ENCODE measurements at regions not wholly inside any gene's neighbourhood (a gene's known extent, or its start where the extent isn't known, plus 50 kb on each side); places are given as distances from the start of the nearest gene placed in this dataset.

GRCh38 chr5:162882629-162883028, 554.8 kb upstream of the CCNG1 start:
- TF ChIP-seq CTCF (IDR thresholded peaks at IDR 0.05) (no peak), POLR2A (IDR thresholded peaks at IDR 0.05) (no peak), POLR2AphosphoS5 (IDR thresholded peaks at IDR 0.05) (no peak)

Measured in breast epithelium (tissue), 3 donors.